ENCODE measurements at regions not wholly inside any gene's neighbourhood (a gene's known extent, or its start where the extent isn't known, plus 50 kb on each side); places are given as distances from the start of the nearest gene placed in this dataset.

DNA sequence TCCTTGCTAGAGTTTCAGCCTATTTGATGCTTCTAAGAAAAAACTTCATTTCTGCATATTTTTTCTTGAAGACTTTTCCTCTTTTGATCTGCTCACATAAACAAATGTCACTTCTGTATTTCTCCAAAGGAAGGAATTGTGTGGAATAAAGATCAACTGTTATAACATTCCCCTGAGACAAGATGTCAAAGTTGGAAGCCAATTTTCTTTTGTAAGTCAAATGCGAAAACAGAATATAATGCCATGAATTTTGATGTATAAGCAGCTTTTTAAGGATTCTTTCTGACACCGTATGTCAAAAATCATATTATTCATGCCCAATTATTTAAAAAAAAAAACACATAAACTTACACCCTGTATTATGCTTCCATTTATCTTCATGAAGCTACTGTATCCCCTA lies 70.3 kb upstream of the NHSL1 start:
- Histone ChIP-seq H4K91ac (ENCODE audit: insufficient read length, low read depth, low read length) (no peak overlapping the region), H3K9me3 (ENCODE audit: control insufficient read depth, low read depth, low read length) (no peaks in the 10 kb centered on the region), H4K5ac (ENCODE audit: insufficient read length, low read depth, low read length) (no peak overlapping the region), H2BK12ac (ENCODE audit: insufficient read length, low read depth, low read length) (no peak overlapping the region), H3K9ac (ENCODE audit: extremely low read depth, insufficient read length, low read length) (no peak overlapping the region), H3K23ac (ENCODE audit: insufficient read length, low read depth, low read length) (no peak overlapping the region), H3K4me1 (ENCODE audit: insufficient read depth, low read length) (peaks cover 12% of the 10 kb centered on the region; the same call in 1 of the 2 replicates), H3K14ac (ENCODE audit: insufficient read depth, low read length) (no peak overlapping the region), H4K20me1 (ENCODE audit: control insufficient read depth, insufficient read depth, insufficient read length) (no peaks in the 10 kb centered on the region), H3K4me2 (ENCODE audit: insufficient read depth, insufficient read length, low read length) (peak overlapping the region; percentile 99), H3K4ac (ENCODE audit: low read depth, low read length) (no peak overlapping the region), H3T11ph (ENCODE audit: low read length) (no peak overlapping the region), H3K79me2 (ENCODE audit: insufficient read depth, low read length) (peaks cover 2% of the 10 kb centered on the region; the same call in 1 of the 2 replicates), H2BK120ac (ENCODE audit: low read depth, low read length, poor library complexity, severe bottlenecking) (no peak overlapping the region), H2BK15ac (ENCODE audit: low read depth, low read length) (no peak overlapping the region), H3K56ac (ENCODE audit: insufficient read length, low read depth, low read length) (no peak overlapping the region), H4K8ac (replicated peaks; ENCODE audit: insufficient read length, low read depth, low read length) (no peak overlapping the region), H2BK5ac (ENCODE audit: insufficient read length, low read length) (no peak overlapping the region), H3K23me2 (ENCODE audit: insufficient read length, low read depth, low read length, poor library complexity, severe bottlenecking) (peaks cover 9% of the 10 kb centered on the region), H3K27ac (ENCODE audit: insufficient read length, low read depth, low read length) (no peak overlapping the region), H2BK20ac (ENCODE audit: low read depth, low read length, poor library complexity, severe bottlenecking) (no peak overlapping the region), H3K18ac (ENCODE audit: insufficient read length, low read depth, low read length) (no peak overlapping the region), H2AFZ (ENCODE audit: low read length) (no peak overlapping the region), H3K79me1 (ENCODE audit: insufficient read depth, low read depth, low read length, poor library complexity, severe bottlenecking) (no peaks in the 10 kb centered on the region), H2AK5ac (ENCODE audit: insufficient read length, low read length) (no peak overlapping the region), H3K27me3 (ENCODE audit: insufficient read depth, low read length) (no peaks in the 10 kb centered on the region)
- TF ChIP-seq, protein P1, sequence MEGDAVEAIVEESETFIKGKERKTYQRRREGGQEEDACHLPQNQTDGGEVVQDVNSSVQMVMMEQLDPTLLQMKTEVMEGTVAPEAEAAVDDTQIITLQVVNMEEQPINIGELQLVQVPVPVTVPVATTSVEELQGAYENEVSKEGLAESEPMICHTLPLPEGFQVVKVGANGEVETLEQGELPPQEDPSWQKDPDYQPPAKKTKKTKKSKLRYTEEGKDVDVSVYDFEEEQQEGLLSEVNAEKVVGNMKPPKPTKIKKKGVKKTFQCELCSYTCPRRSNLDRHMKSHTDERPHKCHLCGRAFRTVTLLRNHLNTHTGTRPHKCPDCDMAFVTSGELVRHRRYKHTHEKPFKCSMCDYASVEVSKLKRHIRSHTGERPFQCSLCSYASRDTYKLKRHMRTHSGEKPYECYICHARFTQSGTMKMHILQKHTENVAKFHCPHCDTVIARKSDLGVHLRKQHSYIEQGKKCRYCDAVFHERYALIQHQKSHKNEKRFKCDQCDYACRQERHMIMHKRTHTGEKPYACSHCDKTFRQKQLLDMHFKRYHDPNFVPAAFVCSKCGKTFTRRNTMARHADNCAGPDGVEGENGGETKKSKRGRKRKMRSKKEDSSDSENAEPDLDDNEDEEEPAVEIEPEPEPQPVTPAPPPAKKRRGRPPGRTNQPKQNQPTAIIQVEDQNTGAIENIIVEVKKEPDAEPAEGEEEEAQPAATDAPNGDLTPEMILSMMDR (conservative IDR thresholded peaks at IDR 0.05): no peak
- no peak overlapping the region for H3K27ac Mint-ChIP-seq
- no peak overlapping the region for H3K4me3 Mint-ChIP-seq
- no CpG with 5 or more reads among the region's 2 CpGs for WGBS (ENCODE audit: extremely low coverage, insufficient read length, low lambda C conversion rate)
- peaks cover 9 to 13% of the 10 kb centered on the region in 2 experiments for H3K4me1 Mint-ChIP-seq
- no peaks in the 10 kb centered on the region for H3K9me3 Mint-ChIP-seq
- H3K36me3 Mint-ChIP-seq (ENCODE audit: insufficient read depth in 1 of 3, low read depth in 3 of 3): no peaks in the 10 kb centered on the region
- DNase-seq: no peak
- no peaks in the 10 kb centered on the region for H3K27me3 Mint-ChIP-seq (ENCODE audit: low read depth)
